Loucy (cell line): ENCODE measurements at regions not wholly inside any gene's neighbourhood (a gene's known extent, or its start where the extent isn't known, plus 50 kb on each side); places are given as distances from the start of the nearest gene placed in this dataset.

Source experiments
- EZH2phosphoT487 ChIP-seq: fragments of 200-600 bp; IDR thresholded peaks from 2 replicates; pipeline ENCODE4 v1.6.1; 2018; ENCODE audit warnings: antibody characterized with exemption, mild to moderate bottlenecking, moderate library complexity, borderline replicate concordance
- TF ChIP-seq, protein P1 (sequence below): fragments of 200-600 bp; sonication (generic); conservative IDR thresholded peaks from 2 replicates; pipeline ENCODE4 v1.5.1; 2014; ENCODE audit warnings: mild to moderate bottlenecking, antibody characterized with exemption, low read length

DNA sequence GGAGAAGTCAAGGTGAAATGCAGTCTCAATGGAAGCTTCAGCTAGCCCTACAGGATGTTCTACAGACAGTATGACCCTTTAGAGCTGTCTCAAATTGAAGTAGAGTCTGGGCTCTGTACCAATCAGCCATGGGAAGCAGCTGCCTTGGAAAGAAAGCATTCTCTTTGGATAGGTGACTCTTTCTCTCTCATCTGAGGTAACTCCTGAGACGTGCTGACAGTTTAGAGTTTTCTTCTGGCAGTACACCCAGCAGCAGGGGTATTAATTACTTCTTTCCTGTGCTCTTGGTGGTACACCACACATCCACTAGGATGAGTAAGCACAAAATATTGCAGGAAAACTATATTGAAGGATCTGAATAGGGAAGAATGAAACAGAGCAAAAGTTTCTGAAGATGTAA is 329.6 kb upstream of the RGMB start:
- TF ChIP-seq, protein P1, sequence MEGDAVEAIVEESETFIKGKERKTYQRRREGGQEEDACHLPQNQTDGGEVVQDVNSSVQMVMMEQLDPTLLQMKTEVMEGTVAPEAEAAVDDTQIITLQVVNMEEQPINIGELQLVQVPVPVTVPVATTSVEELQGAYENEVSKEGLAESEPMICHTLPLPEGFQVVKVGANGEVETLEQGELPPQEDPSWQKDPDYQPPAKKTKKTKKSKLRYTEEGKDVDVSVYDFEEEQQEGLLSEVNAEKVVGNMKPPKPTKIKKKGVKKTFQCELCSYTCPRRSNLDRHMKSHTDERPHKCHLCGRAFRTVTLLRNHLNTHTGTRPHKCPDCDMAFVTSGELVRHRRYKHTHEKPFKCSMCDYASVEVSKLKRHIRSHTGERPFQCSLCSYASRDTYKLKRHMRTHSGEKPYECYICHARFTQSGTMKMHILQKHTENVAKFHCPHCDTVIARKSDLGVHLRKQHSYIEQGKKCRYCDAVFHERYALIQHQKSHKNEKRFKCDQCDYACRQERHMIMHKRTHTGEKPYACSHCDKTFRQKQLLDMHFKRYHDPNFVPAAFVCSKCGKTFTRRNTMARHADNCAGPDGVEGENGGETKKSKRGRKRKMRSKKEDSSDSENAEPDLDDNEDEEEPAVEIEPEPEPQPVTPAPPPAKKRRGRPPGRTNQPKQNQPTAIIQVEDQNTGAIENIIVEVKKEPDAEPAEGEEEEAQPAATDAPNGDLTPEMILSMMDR = no peak
- TF ChIP-seq EZH2phosphoT487 = no peak
